GM23338 (cell line): ENCODE measurements at regions not wholly inside any gene's neighbourhood (a gene's known extent, or its start where the extent isn't known, plus 50 kb on each side); places are given as distances from the start of the nearest gene placed in this dataset.

ENCODE experiments used
- ATAC-seq: fragments of 200-7000 bp; cut with Tn5 transposase; 3 replicates; pipeline ENCODE4 v1.9.1; 2020
- DNase-seq: peaks from one replicate; pipeline ENCODE4 v3.0.0-alpha.2; 2015; ENCODE audit warnings: low spot score
- H2AFZ ChIP-seq: fragments of 200-600 bp; sonication (generic); 2 replicates; pipeline ENCODE4 v1.8.0; 2016; ENCODE audit warnings: antibody characterized with exemption, mild to moderate bottlenecking, moderate library complexity
- H3F3A ChIP-seq: fragments of 200-600 bp; sonication (generic); replicated peaks from 2 replicates; pipeline ENCODE4 v1.8.0; 2017; ENCODE audit warnings: antibody characterized with exemption, mixed run types, low read depth
- H3K27ac ChIP-seq: fragments of 200-600 bp; sonication (generic); 2 replicates; pipeline ENCODE4 v1.6.1; 2016; ENCODE audit warnings: low read depth
- H3K27me3 ChIP-seq: fragments of 200-600 bp; sonication (generic); 2 replicates; pipeline ENCODE4 v1.8.0; 2016; ENCODE audit warnings: mild to moderate bottlenecking, mixed run types, moderate library complexity; ENCODE audit not compliant: insufficient read depth
- H3K36me3 ChIP-seq: fragments of 200-600 bp; sonication (generic); 2 replicates; pipeline ENCODE4 v1.8.0; 2016; ENCODE audit warnings: mild to moderate bottlenecking; ENCODE audit not compliant: insufficient read depth
- H3K4me1 ChIP-seq: fragments of 200-600 bp; sonication (generic); 2 replicates; pipeline ENCODE4 v1.8.0; 2016; ENCODE audit warnings: mild to moderate bottlenecking, moderate library complexity; ENCODE audit not compliant: insufficient read depth
- H3K4me2 ChIP-seq: fragments of 200-600 bp; sonication (generic); 2 replicates; pipeline ENCODE4 v1.7.1; 2017; ENCODE audit warnings: mixed run types
- H3K4me3 ChIP-seq: fragments of 200-600 bp; sonication (generic); 2 replicates; pipeline ENCODE4 v1.6.1; 2016; ENCODE audit warnings: mixed run types
- H3K79me2 ChIP-seq: fragments of 200-600 bp; sonication (generic); replicated peaks from 2 replicates; pipeline ENCODE4 v1.8.0; 2017; ENCODE audit warnings: mild to moderate bottlenecking; ENCODE audit not compliant: insufficient read depth
- H3K9me2 ChIP-seq: fragments of 200-600 bp; sonication (generic); 2 replicates; pipeline ENCODE4 v1.8.0; 2017; ENCODE audit not compliant: insufficient read depth
- H4K20me1 ChIP-seq: fragments of 200-600 bp; sonication (generic); replicated peaks from 2 replicates; pipeline ENCODE4 v1.8.0; 2017; ENCODE audit warnings: mild to moderate bottlenecking; ENCODE audit not compliant: insufficient read depth
- H3K27ac Mint-ChIP-seq: 2 replicates; pipeline ENCODE4 v1.8.0; 2020; ENCODE audit warnings: inconsistent platforms, mild to moderate bottlenecking, moderate library complexity, mixed read lengths
- H3K27me3 Mint-ChIP-seq: 3 replicates; pipeline ENCODE4 v1.8.0; 2022; ENCODE audit warnings: low read depth, mild to moderate bottlenecking, moderate library complexity, mixed read lengths, inconsistent platforms; ENCODE audit not compliant: insufficient read depth, poor library complexity
- H3K36me3 Mint-ChIP-seq: 3 replicates; pipeline ENCODE4 v1.8.0; 2021; ENCODE audit warnings: low read depth, mild to moderate bottlenecking, inconsistent platforms, moderate library complexity, mixed read lengths
- H3K4me1 Mint-ChIP-seq: 3 replicates; pipeline ENCODE4 v1.8.0; 2020; ENCODE audit warnings: mild to moderate bottlenecking, inconsistent platforms, mixed read lengths
- H3K4me3 Mint-ChIP-seq: 3 replicates; pipeline ENCODE4 v1.8.0; 2021; ENCODE audit warnings: moderate library complexity, mild to moderate bottlenecking, inconsistent platforms, mixed read lengths
- H3K9me3 Mint-ChIP-seq: 3 replicates; pipeline ENCODE4 v1.8.0; 2020; ENCODE audit warnings: moderate library complexity, mild to moderate bottlenecking, inconsistent platforms, mixed read lengths
- CTCF ChIP-seq, 2 experiments: fragments of 200-600 bp in 1 of 2; sonication (generic) in 1 of 2; conservative IDR thresholded peaks; 2 replicates each; pipeline versions ENCODE4 v1.5.1 to v1.6.1; 2016 to 2017; ENCODE audit warnings: antibody characterized with exemption in 2 of 2, low read depth in 2 of 2, mild to moderate bottlenecking in 2 of 2, moderate library complexity in 1 of 2
- ETS1 ChIP-seq: IDR thresholded peaks from 2 replicates; pipeline ENCODE4 v1.6.1; 2016; ENCODE audit warnings: antibody characterized with exemption
- JUNB ChIP-seq: IDR thresholded peaks from one replicate; pipeline ENCODE4 v1.6.1; 2016; ENCODE audit warnings: antibody characterized with exemption; ENCODE audit not compliant: unreplicated experiment
- NANOG ChIP-seq: IDR thresholded peaks from 2 replicates; pipeline ENCODE4 v1.6.1; 2016; ENCODE audit warnings: antibody characterized with exemption, borderline replicate concordance
- ZNF331 ChIP-seq: fragments of 250-450 bp; sonication (Bioruptor Pico); IDR thresholded peaks from 2 replicates; pipeline ENCODE4 v1.5.0; 2020; ENCODE audit warnings: low read depth, mild to moderate bottlenecking, moderate library complexity

- DNase-seq, result no peak
- H4K20me1 ChIP-seq, result no peaks in the 10 kb centered on the region
- H3K27ac Mint-ChIP-seq, result no peak overlapping the region
- H2AFZ ChIP-seq, result no peak overlapping the region
- H3K4me3 Mint-ChIP-seq, result no peak overlapping the region
- TF ChIP-seq ZNF331 (CRISPR knock-in tag) (no peak), JUNB (no peak), ETS1 (no peak), CTCF (conservative IDR thresholded peaks at IDR 0.05; ENCODE audit: low read depth in 2 of 2) (no peak)
- no peaks in the 10 kb centered on the region for H3F3A ChIP-seq
- H3K4me1 ChIP-seq, result peaks cover 21% of the 10 kb centered on the region
- peaks cover 17% of the 10 kb centered on the region for H3K9me3 Mint-ChIP-seq
- H3K36me3 ChIP-seq, result peaks cover 4% of the 10 kb centered on the region; the same call in 1 of the 2 replicates
- H3K4me2 ChIP-seq, result no peak overlapping the region
- H3K27me3 Mint-ChIP-seq, result peaks cover 2% of the 10 kb centered on the region
- no peak for ATAC-seq
- no peak overlapping the region for H3K4me3 ChIP-seq
- H3K27me3 ChIP-seq, result no peaks in the 10 kb centered on the region
- H3K36me3 Mint-ChIP-seq, result peaks cover 22% of the 10 kb centered on the region; the same call in 2 of the 3 replicates
- H3K27ac ChIP-seq, result no peak overlapping the region
- peaks cover 31% of the 10 kb centered on the region for H3K4me1 Mint-ChIP-seq
- H3K79me2 ChIP-seq, result no peaks in the 10 kb centered on the region
- H3K9me2 ChIP-seq, result 0 out of 2 replicates have a peak, but pooled peaks cover 3% of the 10 kb centered on the region
These were observed 1025.0 kb upstream of the GJE1 start for GRCh38 chr6:141107591-141108160.

- H3K9me2 ChIP-seq, result 0 out of 2 replicates have a peak, but pooled peaks cover 3% of the 10 kb centered on the region
- no peak overlapping the region for H2AFZ ChIP-seq
- DNase-seq, result peak; percentile 91
- no peaks in the 10 kb centered on the region for H4K20me1 ChIP-seq
- H3K79me2 ChIP-seq, result no peaks in the 10 kb centered on the region
- H3K36me3 Mint-ChIP-seq, result peaks cover 22% of the 10 kb centered on the region; the same call in 2 of the 3 replicates
- no peaks in the 10 kb centered on the region for H3K27me3 ChIP-seq
- H3K4me1 Mint-ChIP-seq, result peaks cover 21% of the 10 kb centered on the region
- H3F3A ChIP-seq, result no peaks in the 10 kb centered on the region
- H3K4me1 ChIP-seq, result 0 out of 2 replicates have a peak, but pooled peaks cover 2% of the 10 kb centered on the region
- H3K4me2 ChIP-seq, result peak overlapping the region; percentile 16
- peak overlapping the region; percentile 31; the same call in 1 of the 3 replicates for H3K4me3 Mint-ChIP-seq
- ATAC-seq, result peak; percentile 81
- peaks cover 17% of the 10 kb centered on the region for H3K9me3 Mint-ChIP-seq
- H3K27ac ChIP-seq, result peak overlapping the region; percentile 91
- TF ChIP-seq NANOG, result peak; percentile 61
- TF ChIP-seq ETS1, result no peak
- peaks cover 2% of the 10 kb centered on the region for H3K27me3 Mint-ChIP-seq
- no peak overlapping the region for H3K4me3 ChIP-seq
- peak overlapping the region; percentile 97 for H3K27ac Mint-ChIP-seq
- peaks cover 4% of the 10 kb centered on the region; the same call in 1 of the 2 replicates for H3K36me3 ChIP-seq
These were observed 1027.2 kb upstream of the GJE1 start for GRCh38 chr6:141105481-141105880.
